Mesenchymal stem cell (in vitro differentiated cells and primary cell): ENCODE measurements at regions not wholly inside any gene's neighbourhood (a gene's known extent, or its start where the extent isn't known, plus 50 kb on each side); places are given as distances from the start of the nearest gene placed in this dataset.
"Not testable (repeated sequence)": the region's sequence is repeated elsewhere in the genome, so short reads cannot be mapped to it uniquely, and the experiment has no call there.

Source experiments
- DNase-seq: peaks from one replicate; pipeline ENCODE4 v3.0.0-alpha.2; 2013
- H2AFZ ChIP-seq: one replicate; pipeline ENCODE4 v1.6.1; 2013; ENCODE audit warnings: low read depth, mild to moderate bottlenecking, control low read depth, inconsistent platforms, low read length, moderate library complexity
- H2AK5ac ChIP-seq: 2 replicates; pipeline ENCODE4 v1.6.1; 2013; ENCODE audit warnings: low read length, moderate library complexity, mild to moderate bottlenecking, inconsistent platforms; ENCODE audit not compliant: severe bottlenecking
- H2BK120ac ChIP-seq: one replicate; pipeline ENCODE4 v1.6.1; 2013; ENCODE audit warnings: low read depth, mild to moderate bottlenecking, inconsistent platforms, low read length, moderate library complexity
- H2BK12ac ChIP-seq, 2 experiments: one replicate each; pipeline ENCODE4 v1.6.1; 2013; ENCODE audit warnings: inconsistent platforms in 2 of 2, low read length in 2 of 2, mild to moderate bottlenecking in 2 of 2, moderate library complexity in 2 of 2, control low read depth in 1 of 2
- H2BK15ac ChIP-seq: one replicate; pipeline ENCODE4 v1.6.1; 2013; ENCODE audit warnings: mild to moderate bottlenecking, low read depth, inconsistent platforms; ENCODE audit not compliant: poor library complexity, severe bottlenecking
- H2BK5ac ChIP-seq: 2 replicates; pipeline ENCODE4 v1.6.1; 2013; ENCODE audit warnings: low read depth, mild to moderate bottlenecking, low read length, control low read depth, inconsistent platforms; ENCODE audit not compliant: poor library complexity, severe bottlenecking
- H3K14ac ChIP-seq, 2 experiments: one replicate each; pipeline ENCODE4 v1.6.1; 2013; ENCODE audit warnings: inconsistent platforms in 2 of 2, low read length in 2 of 2, control low read depth in 1 of 2, mild to moderate bottlenecking in 1 of 2, moderate library complexity in 1 of 2
- H3K18ac ChIP-seq, 2 experiments: one replicate each; pipeline ENCODE4 v1.6.1; 2013; ENCODE audit warnings: inconsistent platforms in 2 of 2, low read length in 2 of 2, control low read depth in 1 of 2, low read depth in 1 of 2, mild to moderate bottlenecking in 1 of 2
- H3K23ac ChIP-seq, 2 experiments: one replicate each; pipeline ENCODE4 v1.6.1; 2013; ENCODE audit warnings: inconsistent platforms in 2 of 2, low read length in 2 of 2, mild to moderate bottlenecking in 2 of 2, moderate library complexity in 2 of 2, control low read depth in 1 of 2
- H3K27ac ChIP-seq: 2 replicates; pipeline ENCODE4 v1.5.1; 2013; ENCODE audit warnings: mild to moderate bottlenecking, moderate library complexity, low read length, control low read depth, inconsistent platforms; ENCODE audit not compliant: poor library complexity, severe bottlenecking
- H3K27me3 ChIP-seq, 2 experiments: 2 replicates each; pipeline versions ENCODE4 v1.6.1 to v1.7.0; 2013; ENCODE audit warnings: low read length in 2 of 2, mild to moderate bottlenecking in 2 of 2, moderate library complexity in 2 of 2, control low read depth in 1 of 2, inconsistent platforms in 1 of 2; ENCODE audit not compliant: control insufficient read depth in 1 of 2, insufficient read depth in 1 of 2
- H3K36me3 ChIP-seq, 2 experiments: 2 replicates each; pipeline versions ENCODE4 v1.6.1 to v1.7.0; 2013; ENCODE audit warnings: low read length in 2 of 2, control low read depth in 1 of 2, inconsistent platforms in 1 of 2, low read depth in 1 of 2, mild to moderate bottlenecking in 1 of 2; ENCODE audit not compliant: insufficient read depth in 2 of 2, control insufficient read depth in 1 of 2
- H3K4ac ChIP-seq, 2 experiments: one replicate each; pipeline ENCODE4 v1.6.1; 2013; ENCODE audit warnings: inconsistent platforms in 2 of 2, low read length in 2 of 2, mild to moderate bottlenecking in 2 of 2, moderate library complexity in 2 of 2, control low read depth in 1 of 2, low read depth in 1 of 2
- H3K4me1 ChIP-seq: 2 replicates; pipeline ENCODE4 v1.6.1; 2013; ENCODE audit warnings: low read depth, low read length, control low read depth; ENCODE audit not compliant: control insufficient read depth, insufficient read depth
- H3K4me2 ChIP-seq: 2 replicates; pipeline ENCODE4 v1.6.1; 2013; ENCODE audit warnings: low read length, mild to moderate bottlenecking, inconsistent platforms; ENCODE audit not compliant: poor library complexity, severe bottlenecking
- H3K4me3 ChIP-seq, 2 experiments: 2 replicates each; pipeline versions ENCODE4 v1.5.1 to v1.7.0; 2013; ENCODE audit warnings: low read length in 2 of 2, mild to moderate bottlenecking in 2 of 2, control low read depth in 1 of 2, low read depth in 1 of 2; ENCODE audit not compliant: insufficient read depth in 1 of 2
- H3K79me1 ChIP-seq: replicated peaks from 2 replicates; pipeline ENCODE4 v1.6.1; 2013; ENCODE audit warnings: mild to moderate bottlenecking, control low read depth, low read length, inconsistent platforms; ENCODE audit not compliant: poor library complexity, severe bottlenecking
- H3K9ac ChIP-seq: 2 replicates; pipeline ENCODE4 v1.7.0; 2013; ENCODE audit warnings: mild to moderate bottlenecking, low read length, moderate library complexity
- H3K9me3 ChIP-seq: 2 replicates; pipeline ENCODE4 v1.7.0; 2013; ENCODE audit warnings: mild to moderate bottlenecking, low read length; ENCODE audit not compliant: control insufficient read depth
- H4K8ac ChIP-seq: one replicate; pipeline ENCODE4 v1.6.1; 2013; ENCODE audit warnings: inconsistent platforms, mild to moderate bottlenecking, low read length, moderate library complexity
- H4K91ac ChIP-seq: one replicate; pipeline ENCODE4 v1.6.1; 2013; ENCODE audit warnings: mild to moderate bottlenecking, low read length, inconsistent platforms
- WGBS: methylation state at CpG from one replicate; pipeline ENCODE4 v1.1.7; 2013; ENCODE audit warnings: mixed read lengths; 5-methylcytosine and 5-hydroxymethylcytosine counted together

- peak overlapping the region; percentile 67 for H2BK15ac ChIP-seq
- DNase-seq, H3K4ac ChIP-seq, H3K36me3 ChIP-seq, H3K4me2 ChIP-seq, H2BK120ac ChIP-seq, H3K27me3 ChIP-seq, H3K9ac ChIP-seq, H2AFZ ChIP-seq, H2AK5ac ChIP-seq, H3K4me3 ChIP-seq, H2BK12ac ChIP-seq, H3K23ac ChIP-seq, H3K14ac ChIP-seq, H4K8ac ChIP-seq, H4K91ac ChIP-seq, H3K4me1 ChIP-seq, H3K9me3 ChIP-seq, H3K27ac ChIP-seq, H3K79me1 ChIP-seq, H2BK5ac ChIP-seq: not testable (repeated sequence)
- H3K18ac ChIP-seq = peak overlapping the region in 1 of 2 experiments; percentile 21
- 90% methylated on average over 3 of the region's 3 CpGs for WGBS
Measured at GRCh38 chr7:80292634-80293033, 158.0 kb downstream of the GNAI1 start.

GRCh38 chr7:80288175-80289122, 153.8 kb downstream of the GNAI1 start:
- Histone ChIP-seq H3K27ac (peak overlapping the region; percentile 76), H3K4ac (peak overlapping the region; percentile 20 to 54), H3K18ac (peak overlapping the region; percentile 92), H3K14ac (no peak overlapping the region), H4K8ac (peak overlapping the region; percentile 59), H3K23ac (no peak overlapping the region), H3K27me3 (no peaks in the 10 kb centered on the region), H3K4me2 (no peak overlapping the region), H2BK5ac (no peak overlapping the region), H3K9me3 (no peaks in the 10 kb centered on the region), H2AFZ (no peak overlapping the region), H3K9ac (no peak overlapping the region), H3K79me1 (no peaks in the 10 kb centered on the region), H3K4me1 (peaks cover 8% of the 10 kb centered on the region), H2BK12ac (peak overlapping the region; percentile 81 to 92), H4K91ac (peak overlapping the region; percentile 88), H2BK15ac (peak overlapping the region; percentile 95), H2BK120ac (peak overlapping the region; percentile 42), H2AK5ac (peak overlapping the region; percentile 79), H3K36me3 (no peaks in the 10 kb centered on the region), H3K4me3 (no peak overlapping the region)
- DNase-seq = peak; percentile 63
- 81% methylated on average over 3 of the region's 4 CpGs for WGBS

GRCh38 chr7:80287400-80288174, 153.0 kb downstream of the GNAI1 start:
- H3K4ac ChIP-seq = peak overlapping the region; percentile 19 to 29
- H2AK5ac ChIP-seq = peak overlapping the region; percentile 79
- peaks cover 8% of the 10 kb centered on the region for H3K4me1 ChIP-seq
- peak overlapping the region; percentile 9 for H2BK120ac ChIP-seq
- H3K27ac ChIP-seq = peak overlapping the region; percentile 68
- peak overlapping the region; percentile 59 for H4K8ac ChIP-seq
- H2BK15ac ChIP-seq = peak overlapping the region; percentile 29
- no peak overlapping the region for H3K9ac ChIP-seq
- H3K36me3 ChIP-seq = no peaks in the 10 kb centered on the region
- no peaks in the 10 kb centered on the region for H3K9me3 ChIP-seq
- H3K4me2 ChIP-seq = no peak overlapping the region
- peak overlapping the region in 1 of 2 experiments; percentile 82 for H3K14ac ChIP-seq
- no peak overlapping the region for H3K4me3 ChIP-seq
- H3K18ac ChIP-seq = peak overlapping the region; percentile 84 to 92
- WGBS = 100% methylated on average over 1 of the region's 2 CpGs
- no peaks in the 10 kb centered on the region for H3K27me3 ChIP-seq
- H3K23ac ChIP-seq = no peak overlapping the region
- no peak overlapping the region for H2AFZ ChIP-seq
- no peak for DNase-seq
- peak overlapping the region; percentile 81 to 87 for H2BK12ac ChIP-seq
- H4K91ac ChIP-seq = peak overlapping the region; percentile 88
- no peak overlapping the region for H2BK5ac ChIP-seq
- no peaks in the 10 kb centered on the region for H3K79me1 ChIP-seq

GRCh38 chr7:80286611-80287010, 152.0 kb downstream of the GNAI1 start:
- H2BK15ac ChIP-seq = no peak overlapping the region
- no peak overlapping the region for H2AFZ ChIP-seq
- no peak overlapping the region for H3K18ac ChIP-seq
- H3K27ac ChIP-seq = no peak overlapping the region
- WGBS = no CpG with 5 or more reads among the region's 2 CpGs
- H3K27me3 ChIP-seq = no peaks in the 10 kb centered on the region
- no peak overlapping the region for H3K9ac ChIP-seq
- no peak overlapping the region for H2AK5ac ChIP-seq
- H3K36me3 ChIP-seq = no peaks in the 10 kb centered on the region
- H2BK120ac ChIP-seq = no peak overlapping the region
- H3K9me3 ChIP-seq = no peaks in the 10 kb centered on the region
- no peak for DNase-seq
- no peak overlapping the region for H3K4me2 ChIP-seq
- no peaks in the 10 kb centered on the region for H3K79me1 ChIP-seq
- H3K4ac ChIP-seq = no peak overlapping the region
- no peak overlapping the region for H4K91ac ChIP-seq
- H2BK5ac ChIP-seq = no peak overlapping the region
- H4K8ac ChIP-seq = no peak overlapping the region
- no peak overlapping the region for H3K14ac ChIP-seq
- H3K23ac ChIP-seq = no peak overlapping the region
- H2BK12ac ChIP-seq = no peak overlapping the region
- H3K4me3 ChIP-seq = no peak overlapping the region
- peaks cover 8% of the 10 kb centered on the region for H3K4me1 ChIP-seq
